IPS-20b (cell line): ENCODE measurements at regions not wholly inside any gene's neighbourhood (a gene's known extent, or its start where the extent isn't known, plus 50 kb on each side); places are given as distances from the start of the nearest gene placed in this dataset.
"Not testable (repeated sequence)": the region's sequence is repeated elsewhere in the genome, so short reads cannot be mapped to it uniquely, and the experiment has no call there.

Source experiments
- H3K27ac ChIP-seq: one replicate; pipeline ENCODE4 v1.5.1; 2013; ENCODE audit warnings: low read length
- H3K27me3 ChIP-seq: 2 replicates; pipeline ENCODE4 v1.6.1; 2013; ENCODE audit warnings: mild to moderate bottlenecking, low read length, inconsistent platforms; ENCODE audit not compliant: insufficient read depth
- H3K36me3 ChIP-seq: 2 replicates; pipeline ENCODE4 v1.6.1; 2013; ENCODE audit warnings: low read depth, mild to moderate bottlenecking, inconsistent platforms, low read length, moderate library complexity; ENCODE audit not compliant: insufficient read depth
- H3K4me1 ChIP-seq: 2 replicates; pipeline ENCODE4 v1.6.1; 2013; ENCODE audit warnings: mild to moderate bottlenecking, control low read depth, inconsistent platforms, low read length, moderate library complexity; ENCODE audit not compliant: insufficient read depth
- H3K4me3 ChIP-seq: 2 replicates; pipeline ENCODE4 v1.5.1; 2013; ENCODE audit warnings: mild to moderate bottlenecking, low read length, inconsistent platforms
- H3K9ac ChIP-seq: 2 replicates; pipeline ENCODE4 v1.6.1; 2013; ENCODE audit warnings: low read depth, mild to moderate bottlenecking, inconsistent platforms, low read length, moderate library complexity
- H3K9me3 ChIP-seq: 2 replicates; pipeline ENCODE4 v1.6.1; 2013; ENCODE audit warnings: mild to moderate bottlenecking, low read depth, low read length, inconsistent platforms; ENCODE audit not compliant: insufficient read depth

- H3K27me3 ChIP-seq, result no peaks in the 10 kb centered on the region
- no peak overlapping the region for H3K27ac ChIP-seq
- H3K36me3 ChIP-seq, result no peaks in the 10 kb centered on the region
- H3K9ac ChIP-seq, result no peak overlapping the region
- no peak overlapping the region for H3K4me3 ChIP-seq
- no peaks in the 10 kb centered on the region for H3K4me1 ChIP-seq
- peaks cover 81% of the 10 kb centered on the region for H3K9me3 ChIP-seq
Observed at GRCh38 chr12:37666069-37666781, 650.3 kb upstream of the ALG10B start.

GRCh38 chr12:37668557-37668956 lies 648.0 kb upstream of the ALG10B start:
- H3K9ac ChIP-seq, H3K27ac ChIP-seq, H3K36me3 ChIP-seq, H3K4me3 ChIP-seq, H3K27me3 ChIP-seq, H3K4me1 ChIP-seq: not testable (repeated sequence)
- peaks cover 95% of the 10 kb centered on the region for H3K9me3 ChIP-seq

GRCh38 chr12:37672655-37673260 lies 643.8 kb upstream of the ALG10B start:
- H3K36me3 ChIP-seq, result no peaks in the 10 kb centered on the region
- no peaks in the 10 kb centered on the region for H3K27me3 ChIP-seq
- H3K9me3 ChIP-seq, result peaks cover 99% of the 10 kb centered on the region

GRCh38 chr12:37720846-37721245 lies 595.7 kb upstream of the ALG10B start:
- Histone ChIP-seq H3K36me3 (no peaks in the 10 kb centered on the region), H3K9ac (no peak overlapping the region), H3K4me3 (no peak overlapping the region), H3K27me3 (no peaks in the 10 kb centered on the region), H3K9me3 (peaks cover 94% of the 10 kb centered on the region), H3K4me1 (no peaks in the 10 kb centered on the region), H3K27ac (no peak overlapping the region)

More at GRCh38 chr12:37672655-37673260, 643.8 kb upstream of the ALG10B start:
- Histone ChIP-seq H3K4me3 (no peak overlapping the region), H3K4me1 (no peaks in the 10 kb centered on the region), H3K27ac (no peak overlapping the region), H3K9ac (no peak overlapping the region)

GRCh38 chr12:37733856-37734255 lies 582.7 kb upstream of the ALG10B start:
- H3K4me1 ChIP-seq, result no peaks in the 10 kb centered on the region
- no peaks in the 10 kb centered on the region for H3K36me3 ChIP-seq
- no peak overlapping the region for H3K9ac ChIP-seq
- H3K27me3 ChIP-seq, result no peaks in the 10 kb centered on the region
- H3K9me3 ChIP-seq, result peaks cover 76% of the 10 kb centered on the region
- H3K4me3 ChIP-seq, result no peak overlapping the region
- no peak overlapping the region for H3K27ac ChIP-seq
